ENCODE measurements at regions not wholly inside any gene's neighbourhood (a gene's known extent, or its start where the extent isn't known, plus 50 kb on each side); places are given as distances from the start of the nearest gene placed in this dataset.
A peak's percentile ranks its signal among the peaks of the same experiment; 100 is the strongest.

DNA sequence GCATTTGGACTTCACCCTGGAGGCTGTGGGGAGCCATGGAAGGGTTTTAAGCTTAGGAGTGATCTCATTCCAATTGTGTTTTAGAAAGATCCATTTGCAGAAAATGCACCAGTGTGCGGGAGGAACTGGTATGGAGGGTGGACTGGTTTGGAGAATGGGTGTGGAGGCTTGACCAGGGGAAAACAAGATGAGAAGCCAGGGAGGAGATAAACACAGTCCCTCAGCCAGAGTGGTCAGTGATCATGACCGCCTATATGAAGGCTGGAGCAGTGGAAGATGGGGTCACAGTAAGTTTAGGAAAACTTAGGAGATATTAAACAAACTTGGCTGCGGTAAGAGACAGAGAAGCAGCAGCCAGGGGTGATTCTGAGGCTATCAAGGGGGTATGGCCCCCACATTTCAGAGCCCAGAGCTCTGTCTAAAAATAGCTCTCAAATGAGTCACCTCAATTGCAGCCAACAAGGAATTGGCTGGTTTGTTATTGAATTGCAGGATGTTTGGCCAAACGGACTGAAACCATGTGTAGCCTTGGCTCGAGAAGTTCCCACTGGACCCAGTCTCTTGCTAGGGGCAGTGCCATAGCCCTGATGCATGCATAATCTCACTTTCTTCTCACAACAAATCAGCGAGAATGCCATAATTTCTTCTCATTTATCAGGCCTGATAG lies 159.9 kb upstream of the TOP1 start:
- TF ChIP-seq, protein P1, sequence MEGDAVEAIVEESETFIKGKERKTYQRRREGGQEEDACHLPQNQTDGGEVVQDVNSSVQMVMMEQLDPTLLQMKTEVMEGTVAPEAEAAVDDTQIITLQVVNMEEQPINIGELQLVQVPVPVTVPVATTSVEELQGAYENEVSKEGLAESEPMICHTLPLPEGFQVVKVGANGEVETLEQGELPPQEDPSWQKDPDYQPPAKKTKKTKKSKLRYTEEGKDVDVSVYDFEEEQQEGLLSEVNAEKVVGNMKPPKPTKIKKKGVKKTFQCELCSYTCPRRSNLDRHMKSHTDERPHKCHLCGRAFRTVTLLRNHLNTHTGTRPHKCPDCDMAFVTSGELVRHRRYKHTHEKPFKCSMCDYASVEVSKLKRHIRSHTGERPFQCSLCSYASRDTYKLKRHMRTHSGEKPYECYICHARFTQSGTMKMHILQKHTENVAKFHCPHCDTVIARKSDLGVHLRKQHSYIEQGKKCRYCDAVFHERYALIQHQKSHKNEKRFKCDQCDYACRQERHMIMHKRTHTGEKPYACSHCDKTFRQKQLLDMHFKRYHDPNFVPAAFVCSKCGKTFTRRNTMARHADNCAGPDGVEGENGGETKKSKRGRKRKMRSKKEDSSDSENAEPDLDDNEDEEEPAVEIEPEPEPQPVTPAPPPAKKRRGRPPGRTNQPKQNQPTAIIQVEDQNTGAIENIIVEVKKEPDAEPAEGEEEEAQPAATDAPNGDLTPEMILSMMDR (IDR thresholded peaks at IDR 0.05; ENCODE audit: low read depth, low read length, missing input control), result no peak
- no peak for TF ChIP-seq YY1 (IDR thresholded peaks at IDR 0.05)
- peak; percentile 22 for TF ChIP-seq SP1 (IDR thresholded peaks at IDR 0.05)
- TF ChIP-seq, protein P2, sequence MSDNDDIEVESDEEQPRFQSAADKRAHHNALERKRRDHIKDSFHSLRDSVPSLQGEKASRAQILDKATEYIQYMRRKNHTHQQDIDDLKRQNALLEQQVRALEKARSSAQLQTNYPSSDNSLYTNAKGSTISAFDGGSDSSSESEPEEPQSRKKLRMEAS (IDR thresholded peaks at IDR 0.05), result no peak
- TF ChIP-seq HNF4G (IDR thresholded peaks at IDR 0.05), result no peak
